DOHH2 (cell line): ENCODE measurements at regions not wholly inside any gene's neighbourhood (a gene's known extent, or its start where the extent isn't known, plus 50 kb on each side); places are given as distances from the start of the nearest gene placed in this dataset.

Experiments used
- H3F3A ChIP-seq: fragments of 200-600 bp; sonication (generic), shearing (Covaris generic); 2 replicates; pipeline ENCODE4 v1.6.0; 2016; ENCODE audit warnings: antibody characterized with exemption, mild to moderate bottlenecking; ENCODE audit not compliant: control insufficient read depth, insufficient read depth
- H3K27ac ChIP-seq: fragments of 200-600 bp; sonication (generic); 2 replicates; pipeline ENCODE4 v1.5.1; 2014; ENCODE audit warnings: low read depth, mild to moderate bottlenecking, low read length, moderate library complexity
- H3K27me3 ChIP-seq: fragments of 200-600 bp; sonication (generic); 2 replicates; pipeline ENCODE4 v1.6.1; 2014; ENCODE audit warnings: mild to moderate bottlenecking, low read length, mixed read lengths; ENCODE audit not compliant: control insufficient read depth
- H3K36me3 ChIP-seq: fragments of 200-600 bp; sonication (generic); 2 replicates; pipeline ENCODE4 v1.6.1; 2014; ENCODE audit warnings: mild to moderate bottlenecking, low read length, moderate library complexity, mixed read lengths; ENCODE audit not compliant: control insufficient read depth
- H3K4me1 ChIP-seq: fragments of 200-600 bp; sonication (generic); 2 replicates; pipeline ENCODE4 v1.6.1; 2014; ENCODE audit warnings: mild to moderate bottlenecking, low read length, mixed read lengths; ENCODE audit not compliant: control insufficient read depth
- H3K4me2 ChIP-seq: fragments of 200-600 bp; sonication (generic); 2 replicates; pipeline ENCODE4 v1.6.0; 2014; ENCODE audit warnings: mild to moderate bottlenecking, low read length, moderate library complexity
- H3K4me3 ChIP-seq: fragments of 200-600 bp; sonication (generic); 2 replicates; pipeline ENCODE4 v1.5.1; 2014; ENCODE audit warnings: mild to moderate bottlenecking, low read length, mixed read lengths
- H3K79me2 ChIP-seq: fragments of 200-600 bp; sonication (generic); 2 replicates; pipeline ENCODE4 v1.6.1; 2014; ENCODE audit warnings: mild to moderate bottlenecking, low read length, mixed read lengths; ENCODE audit not compliant: control insufficient read depth
- H3K9me2 ChIP-seq: fragments of 200-600 bp; sonication (generic); replicated peaks from 2 replicates; pipeline ENCODE4 v1.6.1; 2014; ENCODE audit warnings: mild to moderate bottlenecking, low read length, mixed read lengths; ENCODE audit not compliant: control insufficient read depth
- H3K9me3 ChIP-seq: fragments of 200-600 bp; sonication (generic); 2 replicates; pipeline ENCODE4 v1.6.1; 2014; ENCODE audit warnings: antibody characterized with exemption, low read length, mixed read lengths; ENCODE audit not compliant: control insufficient read depth, insufficient read depth
- H4K20me1 ChIP-seq: fragments of 200-600 bp; sonication (generic); 2 replicates; pipeline ENCODE4 v1.6.0; 2014; ENCODE audit warnings: low read depth, mild to moderate bottlenecking, antibody characterized with exemption, low read length, moderate library complexity; ENCODE audit not compliant: control insufficient read depth, insufficient read depth
- CTCF ChIP-seq: fragments of 200-600 bp; sonication (generic); IDR thresholded peaks from one replicate; pipeline ENCODE4 v1.5.1; 2014; ENCODE audit warnings: antibody characterized with exemption, mild to moderate bottlenecking, low read depth, low read length; ENCODE audit not compliant: poor library complexity, severe bottlenecking
- EZH2phosphoT487 ChIP-seq: fragments of 200-600 bp; sonication (generic); IDR thresholded peaks from 2 replicates; pipeline ENCODE4 v1.6.1; 2017; ENCODE audit warnings: borderline replicate concordance, mild to moderate bottlenecking, antibody characterized with exemption, low read length, moderate library complexity, mixed read lengths

GRCh38 chr2:177084607-177085006 is 128.0 kb upstream of the HNRNPA3 start:
- no peaks in the 10 kb centered on the region for H3K4me1 ChIP-seq
- H3K79me2 ChIP-seq: no peaks in the 10 kb centered on the region
- no peaks in the 10 kb centered on the region for H3K9me2 ChIP-seq
- no peak overlapping the region for H3K27ac ChIP-seq
- no peaks in the 10 kb centered on the region for H3K36me3 ChIP-seq
- no peaks in the 10 kb centered on the region for H4K20me1 ChIP-seq
- H3K9me3 ChIP-seq: no peaks in the 10 kb centered on the region
- H3K4me3 ChIP-seq: no peak overlapping the region
- H3K27me3 ChIP-seq: no peaks in the 10 kb centered on the region
- no peak overlapping the region for H3K4me2 ChIP-seq
- TF ChIP-seq EZH2phosphoT487: no peak
- TF ChIP-seq CTCF: no peak
- no peaks in the 10 kb centered on the region for H3F3A ChIP-seq

GRCh38 chr2:177088529-177088928 is 124.1 kb upstream of the HNRNPA3 start:
- Histone ChIP-seq H3K79me2 (no peaks in the 10 kb centered on the region), H3K9me3 (no peaks in the 10 kb centered on the region), H3F3A (no peaks in the 10 kb centered on the region), H3K4me3 (no peak overlapping the region), H3K36me3 (no peaks in the 10 kb centered on the region), H3K4me2 (no peak overlapping the region), H3K4me1 (no peaks in the 10 kb centered on the region), H3K9me2 (no peaks in the 10 kb centered on the region), H3K27me3 (no peaks in the 10 kb centered on the region), H4K20me1 (no peaks in the 10 kb centered on the region), H3K27ac (no peak overlapping the region)
- no peak for TF ChIP-seq CTCF
- TF ChIP-seq EZH2phosphoT487: no peak

GRCh38 chr2:177090967-177091366 is 121.6 kb upstream of the HNRNPA3 start:
- Histone ChIP-seq H3K4me3 (no peak overlapping the region), H4K20me1 (no peaks in the 10 kb centered on the region), H3K79me2 (no peaks in the 10 kb centered on the region), H3K9me3 (no peaks in the 10 kb centered on the region), H3K36me3 (no peaks in the 10 kb centered on the region), H3K4me1 (no peaks in the 10 kb centered on the region), H3K9me2 (no peaks in the 10 kb centered on the region), H3K27ac (no peak overlapping the region), H3K27me3 (no peaks in the 10 kb centered on the region), H3F3A (no peaks in the 10 kb centered on the region), H3K4me2 (no peak overlapping the region)
- TF ChIP-seq CTCF: no peak
- TF ChIP-seq EZH2phosphoT487: no peak

GRCh38 chr2:177093371-177093770 is 119.2 kb upstream of the HNRNPA3 start:
- Histone ChIP-seq H3F3A (no peaks in the 10 kb centered on the region), H4K20me1 (no peaks in the 10 kb centered on the region), H3K27ac (no peak overlapping the region), H3K4me3 (no peak overlapping the region), H3K9me2 (no peaks in the 10 kb centered on the region), H3K9me3 (no peaks in the 10 kb centered on the region), H3K4me2 (no peak overlapping the region), H3K4me1 (no peaks in the 10 kb centered on the region), H3K79me2 (no peaks in the 10 kb centered on the region), H3K36me3 (no peaks in the 10 kb centered on the region), H3K27me3 (no peaks in the 10 kb centered on the region)
- TF ChIP-seq CTCF (no peak), EZH2phosphoT487 (no peak)
